Endothelial cell of umbilical vein (primary cell): ENCODE measurements at regions not wholly inside any gene's neighbourhood (a gene's known extent, or its start where the extent isn't known, plus 50 kb on each side); places are given as distances from the start of the nearest gene placed in this dataset.

ENCODE experiments used
- BruUV-seq: library from RNA; stranded (reverse); fragments of 400-500 nt; replicated peaks from 2 replicates; lab custom pipeline; 2021; lab: Mats Ljungman, UMichigan
- CTCF ChIA-PET: fragments of 300-600, 350-600 bp; sonication (Branson Sonifier 250); formaldehyde crosslinking; loops from one replicate; lab custom pipeline; 2021; ENCODE audit warnings: antibody characterized with exemption, inconsistent platforms; lab: Charles Lee
- POLR2A ChIA-PET: fragments of 300-600, 350-600 bp; sonication (Branson Sonifier 250); formaldehyde crosslinking; loops from one replicate; lab custom pipeline; 2021; ENCODE audit warnings: antibody characterized with exemption, inconsistent platforms; lab: Charles Lee
- DNase-seq: peaks from one replicate; pipeline ENCODE4 v3.0.0-alpha.2; 2011; ENCODE audit warnings: low read depth, low spot score
- FAIRE-seq: peaks from 2 replicates; lab custom pipeline; 2011; peaks lifted over from hg19 to GRCh38; lab: Jason Lieb, UNC
- H2AFZ ChIP-seq: 2 replicates; pipeline ENCODE4 v1.6.0; 2012; ENCODE audit warnings: low read depth, low read length, control low read depth, inconsistent platforms
- H3K27ac ChIP-seq: 2 replicates; pipeline ENCODE4 v1.5.1; 2011; ENCODE audit warnings: low read depth, mild to moderate bottlenecking, control low read depth, low read length, moderate library complexity; ENCODE audit not compliant: insufficient read depth
- H3K27me3 ChIP-seq, 2 experiments: 2 replicates each; pipeline versions ENCODE4 v1.6.0 to v1.6.1; 2011; ENCODE audit warnings: low read length in 2 of 2, mixed read lengths in 1 of 2; ENCODE audit not compliant: control insufficient read depth in 2 of 2, insufficient read depth in 2 of 2
- H3K36me3 ChIP-seq, 2 experiments: 2 replicates in 1 of 2; 3 replicates in 1 of 2; pipeline ENCODE4 v1.5.1; 2011; ENCODE audit warnings: low read length in 2 of 2, mild to moderate bottlenecking in 1 of 2, moderate library complexity in 1 of 2; ENCODE audit not compliant: control insufficient read depth in 2 of 2, insufficient read depth in 2 of 2; ENCODE audit errors: extremely low read depth in 1 of 2
- H3K4me1 ChIP-seq: 3 replicates; pipeline ENCODE4 v1.5.1; 2011; ENCODE audit warnings: mild to moderate bottlenecking, low read length; ENCODE audit not compliant: control insufficient read depth, insufficient read depth; ENCODE audit errors: extremely low read depth
- H3K4me2 ChIP-seq: 2 replicates; pipeline ENCODE4 v1.6.1; 2011; ENCODE audit warnings: low read length, control low read depth, mixed read lengths; ENCODE audit not compliant: insufficient read depth
- H3K4me3 ChIP-seq, 3 experiments: fragments of 200-600 bp in 1 of 3; sonication (generic), shearing (Covaris generic) in 1 of 3; replicated peaks in 1 of 3; 2 replicates each; pipeline ENCODE4 v1.5.1; 2011 to 2016; ENCODE audit warnings: control low read depth in 3 of 3, low read length in 3 of 3, mild to moderate bottlenecking in 2 of 3, inconsistent platforms in 1 of 3, low read depth in 1 of 3, moderate library complexity in 1 of 3; ENCODE audit not compliant: insufficient read depth in 1 of 3
- H3K79me2 ChIP-seq: 2 replicates; pipeline ENCODE4 v1.6.0; 2012; ENCODE audit warnings: low read length, inconsistent platforms; ENCODE audit not compliant: control insufficient read depth, insufficient read depth
- H3K9ac ChIP-seq: replicated peaks from 2 replicates; pipeline ENCODE3; 2011; ENCODE audit warnings: low read length, control low read depth; ENCODE audit not compliant: insufficient read depth; ENCODE audit errors: extremely low read depth
- H3K9me1 ChIP-seq: replicated peaks from 3 replicates; pipeline ENCODE4 v1.6.0; 2011; ENCODE audit warnings: mild to moderate bottlenecking, low read length; ENCODE audit not compliant: control insufficient read depth, insufficient read depth; ENCODE audit errors: extremely low read depth
- H3K9me3 ChIP-seq: replicated peaks from 2 replicates; pipeline ENCODE4 v1.5.1; 2012; ENCODE audit warnings: low read length, inconsistent platforms; ENCODE audit not compliant: control insufficient read depth, insufficient read depth
- H4K20me1 ChIP-seq: replicated peaks from 2 replicates; pipeline ENCODE3; 2011; ENCODE audit warnings: mild to moderate bottlenecking, low read length; ENCODE audit not compliant: control insufficient read depth, insufficient read depth; ENCODE audit errors: extremely low read depth
- EZH2 ChIP-seq: IDR thresholded peaks from 2 replicates; pipeline ENCODE4 v1.6.1; 2012; ENCODE audit warnings: borderline replicate concordance, low read depth, mild to moderate bottlenecking, moderate library complexity, low read length, inconsistent platforms; ENCODE audit not compliant: severe bottlenecking
- FOS ChIP-seq: IDR thresholded peaks from 2 replicates; pipeline ENCODE4 v1.6.1; 2011; ENCODE audit warnings: mild to moderate bottlenecking, low read length, moderate library complexity, borderline replicate concordance; ENCODE audit not compliant: insufficient read depth
- GATA2 ChIP-seq: IDR thresholded peaks from 2 replicates; pipeline ENCODE4 v1.7.0; 2011; ENCODE audit warnings: low read depth, mild to moderate bottlenecking, moderate library complexity, mixed read lengths, low read length; ENCODE audit not compliant: insufficient read length, insufficient read depth
- JUN ChIP-seq: IDR thresholded peaks from 2 replicates; pipeline ENCODE4 v1.6.1; 2011; ENCODE audit warnings: borderline replicate concordance, low read depth; ENCODE audit not compliant: insufficient read length, insufficient read depth
- MYC ChIP-seq: IDR thresholded peaks from one replicate; pipeline ENCODE4 v1.6.1; 2011; ENCODE audit warnings: mild to moderate bottlenecking, low read depth, low read length
- POLR2A ChIP-seq: IDR thresholded peaks from 2 replicates; pipeline ENCODE4 v1.6.1; 2012; ENCODE audit warnings: low read depth, mild to moderate bottlenecking, control low read depth, low read length
- POLR2AphosphoS5 ChIP-seq: IDR thresholded peaks from 2 replicates; pipeline ENCODE4 v1.6.1; 2012; ENCODE audit warnings: low read depth, mild to moderate bottlenecking, control low read depth, low read length, moderate library complexity; ENCODE audit not compliant: insufficient read depth
- dilution Hi-C: fragments of 300-500 bp; cut with MboI; formaldehyde crosslinking; loops from one replicate; pipeline ENCODE4 v1.15.0; 2019; ENCODE audit warnings: low sequenced_read_pairs; ENCODE audit not compliant: extremely low pct_ligation_motif_present
- intact Hi-C: fragments of 100-400 bp; cut with micrococcal nuclease; formaldehyde crosslinking; loops from one replicate; pipeline ENCODE4 v1.10.0; 2022
- TF ChIP-seq, protein P1 (sequence below): IDR thresholded peaks from 2 replicates; pipeline ENCODE4 v1.6.1; 2011; ENCODE audit not compliant: insufficient read depth, insufficient read length
- TF ChIP-seq, protein P2 (sequence below), 2 donors: IDR thresholded peaks; 1 replicate in 1 of 2; 2 replicates in 1 of 2; pipeline ENCODE4 v1.5.1; 2011; ENCODE audit warnings: low read length in 2 of 2, mild to moderate bottlenecking in 2 of 2, moderate library complexity in 2 of 2, control low read depth in 1 of 2, inconsistent platforms in 1 of 2, low read depth in 1 of 2; ENCODE audit not compliant: insufficient read depth in 1 of 2; ENCODE audit errors: extremely low read depth in 1 of 2

- DNase-seq (no peak), FAIRE-seq (no peak)
- ChIA-PET CTCF (no interaction called here), POLR2A (no interaction called here)
- H3K36me3 ChIP-seq: no peaks in the 10 kb centered on the region
- TF ChIP-seq JUN: no peak
- TF ChIP-seq GATA2: no peak
- TF ChIP-seq POLR2AphosphoS5: no peak
- TF ChIP-seq MYC: no peak
- TF ChIP-seq, protein P1, sequence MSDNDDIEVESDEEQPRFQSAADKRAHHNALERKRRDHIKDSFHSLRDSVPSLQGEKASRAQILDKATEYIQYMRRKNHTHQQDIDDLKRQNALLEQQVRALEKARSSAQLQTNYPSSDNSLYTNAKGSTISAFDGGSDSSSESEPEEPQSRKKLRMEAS: no peak
- TF ChIP-seq, protein P2, sequence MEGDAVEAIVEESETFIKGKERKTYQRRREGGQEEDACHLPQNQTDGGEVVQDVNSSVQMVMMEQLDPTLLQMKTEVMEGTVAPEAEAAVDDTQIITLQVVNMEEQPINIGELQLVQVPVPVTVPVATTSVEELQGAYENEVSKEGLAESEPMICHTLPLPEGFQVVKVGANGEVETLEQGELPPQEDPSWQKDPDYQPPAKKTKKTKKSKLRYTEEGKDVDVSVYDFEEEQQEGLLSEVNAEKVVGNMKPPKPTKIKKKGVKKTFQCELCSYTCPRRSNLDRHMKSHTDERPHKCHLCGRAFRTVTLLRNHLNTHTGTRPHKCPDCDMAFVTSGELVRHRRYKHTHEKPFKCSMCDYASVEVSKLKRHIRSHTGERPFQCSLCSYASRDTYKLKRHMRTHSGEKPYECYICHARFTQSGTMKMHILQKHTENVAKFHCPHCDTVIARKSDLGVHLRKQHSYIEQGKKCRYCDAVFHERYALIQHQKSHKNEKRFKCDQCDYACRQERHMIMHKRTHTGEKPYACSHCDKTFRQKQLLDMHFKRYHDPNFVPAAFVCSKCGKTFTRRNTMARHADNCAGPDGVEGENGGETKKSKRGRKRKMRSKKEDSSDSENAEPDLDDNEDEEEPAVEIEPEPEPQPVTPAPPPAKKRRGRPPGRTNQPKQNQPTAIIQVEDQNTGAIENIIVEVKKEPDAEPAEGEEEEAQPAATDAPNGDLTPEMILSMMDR (IDR thresholded peaks at IDR 0.05; ENCODE audit: extremely low read depth in 1 of 2, insufficient read depth in 1 of 2, low read depth in 1 of 2, low read length in 2 of 2): no peak
- no peak for TF ChIP-seq POLR2A
- no peak for TF ChIP-seq EZH2
- no peak for TF ChIP-seq FOS
- no TSS peak for BruUV-seq
- H2AFZ ChIP-seq: no peak overlapping the region
- no peaks in the 10 kb centered on the region for H3K9me3 ChIP-seq
- no peaks in the 10 kb centered on the region for H3K79me2 ChIP-seq
- H3K9me1 ChIP-seq: no peaks in the 10 kb centered on the region
- H3K4me3 ChIP-seq: no peak overlapping the region
- intact Hi-C loops (no loop called here), dilution Hi-C loops (no loop called here)
- H4K20me1 ChIP-seq: no peaks in the 10 kb centered on the region
- H3K4me2 ChIP-seq: no peak overlapping the region
- H3K27me3 ChIP-seq: no peaks in the 10 kb centered on the region
- H3K9ac ChIP-seq: no peak overlapping the region
- H3K27ac ChIP-seq: no peak overlapping the region
- H3K4me1 ChIP-seq: no peaks in the 10 kb centered on the region
Measured at GRCh38 chr1:2970311-2971071, 50.8 kb upstream of the ACTRT2 start.
